Endothelial cell of umbilical vein (primary cell): ENCODE measurements at regions not wholly inside any gene's neighbourhood (a gene's known extent, or its start where the extent isn't known, plus 50 kb on each side); places are given as distances from the start of the nearest gene placed in this dataset.

ENCODE experiments used
- BruUV-seq: library from RNA; stranded (reverse); fragments of 400-500 nt; replicated peaks from 2 replicates; lab custom pipeline; 2021; lab: Mats Ljungman, UMichigan
- CTCF ChIA-PET: fragments of 300-600, 350-600 bp; sonication (Branson Sonifier 250); formaldehyde crosslinking; loops from one replicate; lab custom pipeline; 2021; ENCODE audit warnings: antibody characterized with exemption, inconsistent platforms; lab: Charles Lee
- POLR2A ChIA-PET: fragments of 300-600, 350-600 bp; sonication (Branson Sonifier 250); formaldehyde crosslinking; loops from one replicate; lab custom pipeline; 2021; ENCODE audit warnings: antibody characterized with exemption, inconsistent platforms; lab: Charles Lee
- DNase-seq: peaks from one replicate; pipeline ENCODE4 v3.0.0-alpha.2; 2011; ENCODE audit warnings: low read depth, low spot score
- FAIRE-seq: peaks from 2 replicates; lab custom pipeline; 2011; peaks lifted over from hg19 to GRCh38; lab: Jason Lieb, UNC
- H2AFZ ChIP-seq: 2 replicates; pipeline ENCODE4 v1.6.0; 2012; ENCODE audit warnings: low read depth, low read length, control low read depth, inconsistent platforms
- H3K27ac ChIP-seq: 2 replicates; pipeline ENCODE4 v1.5.1; 2011; ENCODE audit warnings: low read depth, mild to moderate bottlenecking, control low read depth, low read length, moderate library complexity; ENCODE audit not compliant: insufficient read depth
- H3K27me3 ChIP-seq, 2 experiments: 2 replicates each; pipeline versions ENCODE4 v1.6.0 to v1.6.1; 2011; ENCODE audit warnings: low read length in 2 of 2, mixed read lengths in 1 of 2; ENCODE audit not compliant: control insufficient read depth in 2 of 2, insufficient read depth in 2 of 2
- H3K36me3 ChIP-seq, 2 experiments: 2 replicates in 1 of 2; 3 replicates in 1 of 2; pipeline ENCODE4 v1.5.1; 2011; ENCODE audit warnings: low read length in 2 of 2, mild to moderate bottlenecking in 1 of 2, moderate library complexity in 1 of 2; ENCODE audit not compliant: control insufficient read depth in 2 of 2, insufficient read depth in 2 of 2; ENCODE audit errors: extremely low read depth in 1 of 2
- H3K4me1 ChIP-seq: 3 replicates; pipeline ENCODE4 v1.5.1; 2011; ENCODE audit warnings: mild to moderate bottlenecking, low read length; ENCODE audit not compliant: control insufficient read depth, insufficient read depth; ENCODE audit errors: extremely low read depth
- H3K4me2 ChIP-seq: 2 replicates; pipeline ENCODE4 v1.6.1; 2011; ENCODE audit warnings: low read length, control low read depth, mixed read lengths; ENCODE audit not compliant: insufficient read depth
- H3K4me3 ChIP-seq, 3 experiments: fragments of 200-600 bp in 1 of 3; sonication (generic), shearing (Covaris generic) in 1 of 3; replicated peaks in 1 of 3; 2 replicates each; pipeline ENCODE4 v1.5.1; 2011 to 2016; ENCODE audit warnings: control low read depth in 3 of 3, low read length in 3 of 3, mild to moderate bottlenecking in 2 of 3, inconsistent platforms in 1 of 3, low read depth in 1 of 3, moderate library complexity in 1 of 3; ENCODE audit not compliant: insufficient read depth in 1 of 3
- H3K79me2 ChIP-seq: 2 replicates; pipeline ENCODE4 v1.6.0; 2012; ENCODE audit warnings: low read length, inconsistent platforms; ENCODE audit not compliant: control insufficient read depth, insufficient read depth
- H3K9ac ChIP-seq: replicated peaks from 2 replicates; pipeline ENCODE3; 2011; ENCODE audit warnings: low read length, control low read depth; ENCODE audit not compliant: insufficient read depth; ENCODE audit errors: extremely low read depth
- H3K9me1 ChIP-seq: replicated peaks from 3 replicates; pipeline ENCODE4 v1.6.0; 2011; ENCODE audit warnings: mild to moderate bottlenecking, low read length; ENCODE audit not compliant: control insufficient read depth, insufficient read depth; ENCODE audit errors: extremely low read depth
- H3K9me3 ChIP-seq: replicated peaks from 2 replicates; pipeline ENCODE4 v1.5.1; 2012; ENCODE audit warnings: low read length, inconsistent platforms; ENCODE audit not compliant: control insufficient read depth, insufficient read depth
- H4K20me1 ChIP-seq: replicated peaks from 2 replicates; pipeline ENCODE3; 2011; ENCODE audit warnings: mild to moderate bottlenecking, low read length; ENCODE audit not compliant: control insufficient read depth, insufficient read depth; ENCODE audit errors: extremely low read depth
- EZH2 ChIP-seq: IDR thresholded peaks from 2 replicates; pipeline ENCODE4 v1.6.1; 2012; ENCODE audit warnings: borderline replicate concordance, low read depth, mild to moderate bottlenecking, moderate library complexity, low read length, inconsistent platforms; ENCODE audit not compliant: severe bottlenecking
- FOS ChIP-seq: IDR thresholded peaks from 2 replicates; pipeline ENCODE4 v1.6.1; 2011; ENCODE audit warnings: mild to moderate bottlenecking, low read length, moderate library complexity, borderline replicate concordance; ENCODE audit not compliant: insufficient read depth
- GATA2 ChIP-seq: IDR thresholded peaks from 2 replicates; pipeline ENCODE4 v1.7.0; 2011; ENCODE audit warnings: low read depth, mild to moderate bottlenecking, moderate library complexity, mixed read lengths, low read length; ENCODE audit not compliant: insufficient read length, insufficient read depth
- JUN ChIP-seq: IDR thresholded peaks from 2 replicates; pipeline ENCODE4 v1.6.1; 2011; ENCODE audit warnings: borderline replicate concordance, low read depth; ENCODE audit not compliant: insufficient read length, insufficient read depth
- MAX ChIP-seq: IDR thresholded peaks from 2 replicates; pipeline ENCODE4 v1.6.1; 2011; ENCODE audit not compliant: insufficient read depth, insufficient read length
- MYC ChIP-seq: IDR thresholded peaks from one replicate; pipeline ENCODE4 v1.6.1; 2011; ENCODE audit warnings: mild to moderate bottlenecking, low read depth, low read length
- POLR2A ChIP-seq: IDR thresholded peaks from 2 replicates; pipeline ENCODE4 v1.6.1; 2012; ENCODE audit warnings: low read depth, mild to moderate bottlenecking, control low read depth, low read length
- POLR2AphosphoS5 ChIP-seq: IDR thresholded peaks from 2 replicates; pipeline ENCODE4 v1.6.1; 2012; ENCODE audit warnings: low read depth, mild to moderate bottlenecking, control low read depth, low read length, moderate library complexity; ENCODE audit not compliant: insufficient read depth
- dilution Hi-C: fragments of 300-500 bp; cut with MboI; formaldehyde crosslinking; loops from one replicate; pipeline ENCODE4 v1.15.0; 2019; ENCODE audit warnings: low sequenced_read_pairs; ENCODE audit not compliant: extremely low pct_ligation_motif_present
- intact Hi-C: fragments of 100-400 bp; cut with micrococcal nuclease; formaldehyde crosslinking; loops from one replicate; pipeline ENCODE4 v1.10.0; 2022
- TF ChIP-seq, protein P1 (sequence below), 2 donors: IDR thresholded peaks; 1 replicate in 1 of 2; 2 replicates in 1 of 2; pipeline ENCODE4 v1.5.1; 2011; ENCODE audit warnings: low read length in 2 of 2, mild to moderate bottlenecking in 2 of 2, moderate library complexity in 2 of 2, control low read depth in 1 of 2, inconsistent platforms in 1 of 2, low read depth in 1 of 2; ENCODE audit not compliant: insufficient read depth in 1 of 2; ENCODE audit errors: extremely low read depth in 1 of 2

DNA sequence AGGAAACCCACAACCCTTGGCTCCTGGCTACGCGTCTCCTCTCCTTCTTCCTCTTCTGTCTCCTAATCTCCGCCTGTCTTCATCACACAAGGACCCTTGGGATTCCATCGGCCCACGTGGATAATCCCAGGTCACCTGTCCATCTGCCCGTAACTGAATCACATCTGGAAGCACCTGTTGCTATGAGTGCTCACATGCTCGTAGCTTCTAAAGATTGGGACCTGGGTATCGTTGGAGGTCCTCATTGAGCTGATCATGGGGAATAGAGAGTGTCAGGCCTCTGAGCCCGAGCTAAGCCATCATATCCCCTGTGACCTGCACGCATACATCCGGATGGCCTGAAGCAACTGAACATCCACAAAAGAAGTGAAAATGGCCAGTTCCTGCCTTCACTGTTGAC is 175.4 kb downstream of the SHOX start:
- intact Hi-C loops, result no loop called here
- Histone ChIP-seq H3K9me3 (peaks cover 7% of the 10 kb centered on the region), H3K4me1 (no peaks in the 10 kb centered on the region), H4K20me1 (no peaks in the 10 kb centered on the region), H3K9ac (no peak overlapping the region), H3K79me2 (no peaks in the 10 kb centered on the region), H3K4me3 (no peak overlapping the region), H3K27me3 (no peaks in the 10 kb centered on the region), H2AFZ (no peak overlapping the region), H3K27ac (no peak overlapping the region), H3K9me1 (no peaks in the 10 kb centered on the region), H3K4me2 (no peak overlapping the region), H3K36me3 (no peaks in the 10 kb centered on the region)
- dilution Hi-C loops, result no loop called here
- TF ChIP-seq POLR2AphosphoS5, result no peak
- TF ChIP-seq EZH2, result no peak
- no peak for TF ChIP-seq MYC
- TF ChIP-seq GATA2, result no peak
- TF ChIP-seq JUN, result no peak
- TF ChIP-seq, protein P1, sequence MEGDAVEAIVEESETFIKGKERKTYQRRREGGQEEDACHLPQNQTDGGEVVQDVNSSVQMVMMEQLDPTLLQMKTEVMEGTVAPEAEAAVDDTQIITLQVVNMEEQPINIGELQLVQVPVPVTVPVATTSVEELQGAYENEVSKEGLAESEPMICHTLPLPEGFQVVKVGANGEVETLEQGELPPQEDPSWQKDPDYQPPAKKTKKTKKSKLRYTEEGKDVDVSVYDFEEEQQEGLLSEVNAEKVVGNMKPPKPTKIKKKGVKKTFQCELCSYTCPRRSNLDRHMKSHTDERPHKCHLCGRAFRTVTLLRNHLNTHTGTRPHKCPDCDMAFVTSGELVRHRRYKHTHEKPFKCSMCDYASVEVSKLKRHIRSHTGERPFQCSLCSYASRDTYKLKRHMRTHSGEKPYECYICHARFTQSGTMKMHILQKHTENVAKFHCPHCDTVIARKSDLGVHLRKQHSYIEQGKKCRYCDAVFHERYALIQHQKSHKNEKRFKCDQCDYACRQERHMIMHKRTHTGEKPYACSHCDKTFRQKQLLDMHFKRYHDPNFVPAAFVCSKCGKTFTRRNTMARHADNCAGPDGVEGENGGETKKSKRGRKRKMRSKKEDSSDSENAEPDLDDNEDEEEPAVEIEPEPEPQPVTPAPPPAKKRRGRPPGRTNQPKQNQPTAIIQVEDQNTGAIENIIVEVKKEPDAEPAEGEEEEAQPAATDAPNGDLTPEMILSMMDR (IDR thresholded peaks at IDR 0.05; ENCODE audit: extremely low read depth in 1 of 2, insufficient read depth in 1 of 2, low read depth in 1 of 2, low read length in 2 of 2), result no peak
- TF ChIP-seq FOS, result no peak
- no peak for TF ChIP-seq MAX
- TF ChIP-seq POLR2A, result no peak
- CTCF ChIA-PET, result no interaction called here
- no TSS peak for BruUV-seq
- DNase-seq (no peak), FAIRE-seq (no peak)
- POLR2A ChIA-PET, result no interaction called here
